Thyroid gland (tissue), 4 donors: ENCODE measurements at regions not wholly inside any gene's neighbourhood (a gene's known extent, or its start where the extent isn't known, plus 50 kb on each side); places are given as distances from the start of the nearest gene placed in this dataset.

ENCODE experiments used
- CTCF ChIP-seq, 6 experiments: fragments of 200-600 bp in 3 of 6; fragments of 450-650 bp in 3 of 6; sonication (generic) in 3 of 6; IDR thresholded peaks; one replicate each; pipeline ENCODE4 v1.5.1; 2016 to 2019; ENCODE audit warnings: antibody characterized with exemption in 6 of 6, mild to moderate bottlenecking in 2 of 6, inconsistent platforms in 1 of 6, moderate library complexity in 1 of 6
- POLR2A ChIP-seq, 2 donors: fragments of 450-650 bp; IDR thresholded peaks; one replicate each; pipeline ENCODE4 v1.6.1; 2017; ENCODE audit warnings: antibody characterized with exemption in 2 of 2, mild to moderate bottlenecking in 2 of 2, moderate library complexity in 1 of 2

DNA sequence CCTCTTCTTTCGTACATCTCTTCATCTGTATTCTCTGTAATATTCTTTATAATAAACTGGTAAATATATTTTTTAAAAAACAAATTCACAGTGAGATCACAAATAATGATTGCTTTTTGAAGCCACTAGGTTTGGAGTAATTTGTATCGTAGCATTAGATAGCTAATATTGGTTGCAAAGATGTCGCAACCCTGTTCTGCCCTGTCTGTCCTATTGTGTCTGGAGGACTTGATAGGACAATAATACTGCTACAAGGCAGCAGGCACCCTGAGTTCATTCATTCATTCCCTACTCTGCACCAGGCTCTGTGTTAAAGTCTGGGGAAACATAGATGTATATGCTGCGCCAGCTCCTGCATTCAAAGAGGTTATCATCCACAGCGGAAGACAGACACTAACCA, 206.7 kb upstream of the KLF4 start:
- no peak for TF ChIP-seq CTCF (IDR thresholded peaks at IDR 0.05)
- no peak for TF ChIP-seq POLR2A (IDR thresholded peaks at IDR 0.05)
